ENCODE measurements at regions not wholly inside any gene's neighbourhood (a gene's known extent, or its start where the extent isn't known, plus 50 kb on each side); places are given as distances from the start of the nearest gene placed in this dataset.

- H3K4me3 ChIP-seq (ENCODE audit: low read depth in 1 of 3, low read length in 3 of 3), result no peak overlapping the region
- TF ChIP-seq RAD21 (IDR thresholded peaks at IDR 0.05) (no peak), NR2F2 (IDR thresholded peaks at IDR 0.05) (no peak), JUND (IDR thresholded peaks at IDR 0.05) (no peak), YY1 (IDR thresholded peaks at IDR 0.05) (no peak), GABPA (IDR thresholded peaks at IDR 0.05 in 1 of 2, conservative IDR thresholded peaks at IDR 0.05 in 1 of 2) (no peak), FOXA1 (IDR thresholded peaks at IDR 0.05) (no peak), TAF1 (conservative IDR thresholded peaks at IDR 0.05) (no peak), HNF4A (conservative IDR thresholded peaks at IDR 0.05) (no peak), FOXA2 (IDR thresholded peaks at IDR 0.05) (no peak), ATF3 (IDR thresholded peaks at IDR 0.05) (no peak), EGR1 (IDR thresholded peaks at IDR 0.05; ENCODE audit: low read depth in 2 of 2) (no peak), ZBTB33 (IDR thresholded peaks at IDR 0.05) (no peak), MAX (IDR thresholded peaks at IDR 0.05) (no peak), CTCF (IDR thresholded peaks at IDR 0.05; ENCODE audit: low read depth, low read length, missing input control) (no peak), RXRA (IDR thresholded peaks at IDR 0.05) (no peak), REST (IDR thresholded peaks at IDR 0.05) (no peak), SP1 (IDR thresholded peaks at IDR 0.05) (no peak), HNF4G (IDR thresholded peaks at IDR 0.05) (no peak)
- no peak for DNase-seq (ENCODE audit: low spot score)
- H3K9me3 ChIP-seq (ENCODE audit: control insufficient read depth in 4 of 4, low read length in 3 of 4), result no peaks in the 10 kb centered on the region
- H3K4me1 ChIP-seq (ENCODE audit: control insufficient read depth in 4 of 4, insufficient read depth in 4 of 4, low read length in 3 of 4), result no peaks in the 10 kb centered on the region
- no peaks in the 10 kb centered on the region for H3K27me3 ChIP-seq (ENCODE audit: control insufficient read depth in 4 of 4, insufficient read depth in 4 of 4, low read length in 3 of 4)
- no peak overlapping the region for H3K27ac ChIP-seq (ENCODE audit: low read depth in 1 of 2, low read length in 2 of 2)
- WGBS, result 72% methylated on average over 7 of the region's 7 CpGs
- no peak overlapping the region for H3K9ac ChIP-seq (ENCODE audit: low read depth in 1 of 2, low read length in 2 of 2)
- H3K36me3 ChIP-seq (ENCODE audit: control insufficient read depth in 4 of 4, insufficient read depth in 3 of 4, low read depth in 1 of 4, low read length in 3 of 4), result no peaks in the 10 kb centered on the region
These were observed 388.8 kb downstream of the THBS2 start for GRCh38 chr6:168864541-168865460.

Measured in liver (tissue), 8 donors.